ENCODE measurements at regions not wholly inside any gene's neighbourhood (a gene's known extent, or its start where the extent isn't known, plus 50 kb on each side); places are given as distances from the start of the nearest gene placed in this dataset.
"Not testable (repeated sequence)": the region's sequence is repeated elsewhere in the genome, so short reads cannot be mapped to it uniquely, and the experiment has no call there.

- no peak for DNase-seq (ENCODE audit: low read depth)
These were observed 446.1 kb upstream of the RPS6KA3 start for GRCh38 chrX:20712811-20713210.

GRCh38 chrX:20711366-20711765 lies 444.7 kb upstream of the RPS6KA3 start:
- no peak for DNase-seq (ENCODE audit: low read depth)

GRCh38 chrX:20693078-20693477 lies 426.4 kb upstream of the RPS6KA3 start:
- DNase-seq (ENCODE audit: low read depth) = no peak

GRCh38 chrX:20686256-20686655 lies 419.5 kb upstream of the RPS6KA3 start:
- DNase-seq (ENCODE audit: low read depth) = no peak

GRCh38 chrX:20685652-20686051 lies 418.9 kb upstream of the RPS6KA3 start:
- DNase-seq (ENCODE audit: low read depth) = no peak

- DNase-seq (ENCODE audit: low read depth) = no peak
These were observed 415.0 kb upstream of the RPS6KA3 start for GRCh38 chrX:20681683-20682082.

GRCh38 chrX:20680998-20681397 lies 414.3 kb upstream of the RPS6KA3 start:
- DNase-seq (ENCODE audit: low read depth) = no peak

GRCh38 chrX:20672476-20672875 lies 405.8 kb upstream of the RPS6KA3 start:
- DNase-seq (ENCODE audit: low read depth) = no peak

- DNase-seq (ENCODE audit: low read depth) = not testable (repeated sequence)
These were observed 405.0 kb upstream of the RPS6KA3 start for GRCh38 chrX:20671746-20672145.

- DNase-seq (ENCODE audit: low read depth) = no peak
These were observed 403.9 kb upstream of the RPS6KA3 start for GRCh38 chrX:20670611-20671010.

- DNase-seq (ENCODE audit: low read depth) = no peak
These were observed 401.8 kb upstream of the RPS6KA3 start for GRCh38 chrX:20668550-20668949.

- DNase-seq (ENCODE audit: low read depth) = no peak
These were observed 399.6 kb upstream of the RPS6KA3 start for GRCh38 chrX:20666331-20666730.

GRCh38 chrX:20665481-20665880 lies 398.8 kb upstream of the RPS6KA3 start:
- no peak for DNase-seq (ENCODE audit: low read depth)

- DNase-seq (ENCODE audit: low read depth) = no peak
These were observed 398.1 kb upstream of the RPS6KA3 start for GRCh38 chrX:20664774-20665173.

GRCh38 chrX:20664131-20664530 lies 397.4 kb upstream of the RPS6KA3 start:
- no peak for DNase-seq (ENCODE audit: low read depth)

GRCh38 chrX:20663336-20663735 lies 396.6 kb upstream of the RPS6KA3 start:
- no peak for DNase-seq (ENCODE audit: low read depth)

GRCh38 chrX:20656721-20657120 lies 390.0 kb upstream of the RPS6KA3 start:
- DNase-seq (ENCODE audit: low read depth) = no peak

GRCh38 chrX:20654596-20655106 lies 387.9 kb upstream of the RPS6KA3 start:
- DNase-seq (ENCODE audit: low read depth) = no peak

- no peak for DNase-seq (ENCODE audit: low read depth)
These were observed 386.4 kb upstream of the RPS6KA3 start for GRCh38 chrX:20653070-20653469.

GRCh38 chrX:20641954-20642353 lies 375.2 kb upstream of the RPS6KA3 start:
- DNase-seq (ENCODE audit: low read depth) = no peak

GRCh38 chrX:20639115-20639514 lies 372.4 kb upstream of the RPS6KA3 start:
- DNase-seq (ENCODE audit: low read depth) = no peak

GRCh38 chrX:20637351-20637750 lies 370.6 kb upstream of the RPS6KA3 start:
- no peak for DNase-seq (ENCODE audit: low read depth)

GRCh38 chrX:20633451-20633850 lies 366.7 kb upstream of the RPS6KA3 start:
- DNase-seq (ENCODE audit: low read depth) = no peak

- no peak for DNase-seq (ENCODE audit: low read depth)
These were observed 356.7 kb upstream of the RPS6KA3 start for GRCh38 chrX:20623448-20623847.

- no peak for DNase-seq (ENCODE audit: low read depth)
These were observed 353.6 kb upstream of the RPS6KA3 start for GRCh38 chrX:20620306-20620705.
